ENCODE measurements at regions not wholly inside any gene's neighbourhood (a gene's known extent, or its start where the extent isn't known, plus 50 kb on each side); places are given as distances from the start of the nearest gene placed in this dataset.

DNA sequence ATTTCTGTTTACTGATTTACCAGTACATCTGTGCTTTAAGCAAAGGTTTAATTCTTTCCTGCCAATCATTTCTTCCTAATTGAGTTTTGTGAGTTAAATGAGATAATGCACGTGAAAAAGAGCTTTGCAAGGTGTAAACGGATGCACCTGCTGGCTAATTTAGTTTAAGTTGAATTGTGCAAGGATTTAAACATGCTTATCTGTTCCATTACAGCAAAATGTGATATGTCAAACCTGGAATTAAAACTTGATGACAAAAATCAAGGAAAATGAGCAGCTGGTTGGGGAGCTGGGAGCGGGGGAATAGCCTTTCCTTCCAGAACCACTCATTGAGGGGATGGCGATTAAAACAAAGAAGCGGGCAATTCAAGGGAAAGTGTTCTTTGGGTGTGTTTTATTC, 155.0 kb upstream of the CTTNBP2 start:
- no peak for DNase-seq

DNA sequence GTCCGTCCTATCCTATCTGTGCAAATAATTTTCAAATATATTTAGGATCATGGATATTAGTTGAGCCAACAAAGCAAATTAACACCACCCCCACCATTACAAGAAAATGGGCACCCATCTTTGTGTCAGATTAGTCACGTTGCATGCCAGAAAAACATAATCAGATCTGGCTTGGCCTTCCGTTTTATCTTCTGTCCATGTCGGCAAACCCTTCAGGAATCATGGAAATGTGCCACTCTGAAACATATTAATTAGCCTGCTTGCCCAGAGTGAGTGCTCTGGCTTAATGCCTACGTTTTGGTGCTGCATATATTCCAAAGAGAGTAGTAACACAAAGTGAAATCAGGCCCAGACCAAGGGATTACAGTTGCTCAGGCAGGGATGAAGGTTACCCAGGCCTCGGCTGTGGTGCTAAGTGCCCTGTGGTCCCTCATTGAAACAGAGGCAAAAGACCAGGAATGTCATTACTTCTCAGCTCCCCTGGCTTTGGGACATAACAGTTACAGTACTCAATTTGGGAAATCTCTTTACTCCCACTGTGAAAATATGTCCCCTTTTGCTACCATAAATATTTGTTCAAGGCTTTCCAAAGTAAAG, 154.0 kb upstream of the LSM8 start:
- DNase-seq, result peak; percentile 67

DNA sequence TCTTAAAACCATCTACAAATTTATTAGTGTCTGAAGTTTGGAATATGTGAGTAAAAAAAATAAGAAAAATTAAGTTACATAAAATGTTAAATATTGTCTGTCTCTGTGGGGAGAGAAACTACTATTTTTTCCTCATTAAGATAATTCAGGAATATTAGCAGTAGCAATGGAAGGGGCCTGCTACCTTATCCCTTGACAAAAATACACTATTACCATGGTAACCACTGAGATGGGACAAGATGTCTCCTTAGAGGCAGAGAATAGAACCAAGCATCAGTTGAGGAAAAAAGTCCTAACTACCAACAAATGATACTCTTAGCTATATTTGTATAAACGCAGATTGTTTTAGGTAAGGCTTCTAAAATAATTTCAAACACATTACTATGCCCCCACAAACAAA, 150.7 kb upstream of the LSM8 start:
- DNase-seq, result no peak

DNA sequence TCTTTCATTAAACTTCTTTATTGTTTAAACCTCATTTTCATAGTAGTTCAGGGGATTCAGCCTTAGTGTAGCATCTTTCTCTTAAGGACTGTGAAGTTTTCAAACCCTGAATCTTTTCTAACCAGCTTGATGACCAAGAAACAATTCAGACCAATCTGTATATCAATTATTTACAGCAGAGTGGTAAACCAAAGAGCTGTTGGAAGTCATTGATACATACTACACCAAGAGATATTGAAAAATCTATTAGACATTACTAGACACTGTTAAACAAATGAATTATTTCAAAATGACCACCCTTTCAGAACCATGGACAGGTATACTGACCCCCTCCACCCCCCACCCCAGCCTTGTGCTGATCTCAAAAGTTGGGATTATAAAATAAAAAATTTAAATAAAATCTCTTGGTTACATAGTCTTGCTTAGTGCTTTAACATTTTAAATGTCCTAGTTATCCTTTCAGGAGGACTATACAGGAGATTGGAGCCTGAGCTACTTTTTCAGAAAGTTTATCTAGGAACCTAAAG, 143.9 kb upstream of the LSM8 start:
- DNase-seq, result no peak

DNA sequence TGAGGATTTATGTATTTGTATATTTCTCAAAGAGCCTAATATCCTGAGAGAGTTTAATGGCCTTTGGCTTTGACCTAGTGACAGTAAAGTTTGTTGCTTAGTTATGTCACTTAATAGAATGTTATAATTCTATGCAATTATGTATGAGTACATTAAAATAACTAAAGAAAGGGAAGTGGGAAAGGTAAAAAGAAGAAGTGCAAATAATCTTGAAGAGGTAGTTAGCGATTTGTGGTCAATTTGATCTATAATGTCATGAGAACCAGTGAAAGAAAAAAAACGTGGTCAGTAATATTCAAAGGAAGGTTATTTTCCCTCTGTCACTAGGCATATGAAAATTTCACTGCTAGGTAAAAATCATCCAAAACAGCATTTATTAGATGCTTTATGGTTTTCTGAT, 143.4 kb upstream of the LSM8 start:
- no peak for DNase-seq

DNA sequence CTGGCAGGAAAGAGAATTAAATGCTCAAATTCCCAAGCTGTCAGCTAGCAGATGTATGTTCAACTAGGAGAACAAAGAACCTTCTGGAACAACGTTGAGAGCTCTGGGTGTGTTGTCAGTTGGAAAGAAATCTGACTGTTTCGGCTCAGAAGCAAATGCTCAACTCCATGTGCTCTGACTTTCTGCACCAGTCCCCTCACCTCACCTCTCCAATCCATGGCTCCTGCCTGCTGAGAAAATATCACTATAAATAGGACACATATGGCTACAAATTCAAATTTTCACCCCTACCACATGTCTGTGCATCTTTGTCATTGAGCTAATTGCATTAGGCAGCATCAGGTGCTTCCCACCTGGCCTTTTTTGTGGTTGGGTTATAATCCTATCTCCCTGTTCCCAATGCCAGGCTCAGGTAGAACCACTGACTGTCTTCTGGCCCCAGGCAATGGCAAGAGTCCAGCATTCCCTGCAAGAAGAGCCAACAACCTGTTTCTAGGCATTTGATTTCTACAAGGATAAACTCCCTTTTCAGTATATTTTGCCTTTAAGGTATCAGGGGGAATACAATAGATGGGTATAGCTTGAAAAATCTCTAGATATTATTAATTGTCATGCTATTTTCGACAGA, 142.6 kb upstream of the LSM8 start:
- peak; percentile 35 for DNase-seq

DNA sequence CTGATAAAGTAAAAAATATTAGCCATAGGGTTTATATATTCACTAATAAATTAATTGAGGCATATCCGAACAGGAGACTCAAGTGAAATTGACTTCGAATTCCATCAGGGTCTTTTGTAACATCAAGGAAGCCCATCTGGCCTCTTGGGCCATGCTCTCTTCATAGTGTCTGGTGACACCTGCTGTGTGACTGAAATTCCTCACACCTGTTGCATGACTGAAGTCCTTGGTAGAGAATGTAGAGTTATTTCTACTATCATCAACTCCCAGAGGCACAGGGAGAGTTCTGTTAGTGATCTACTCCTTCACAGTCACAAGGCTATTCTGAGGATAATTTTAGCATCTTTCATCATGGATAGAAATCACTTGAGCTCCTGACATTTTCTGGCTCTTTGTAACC, 138.3 kb upstream of the LSM8 start:
- no peak for DNase-seq

DNA sequence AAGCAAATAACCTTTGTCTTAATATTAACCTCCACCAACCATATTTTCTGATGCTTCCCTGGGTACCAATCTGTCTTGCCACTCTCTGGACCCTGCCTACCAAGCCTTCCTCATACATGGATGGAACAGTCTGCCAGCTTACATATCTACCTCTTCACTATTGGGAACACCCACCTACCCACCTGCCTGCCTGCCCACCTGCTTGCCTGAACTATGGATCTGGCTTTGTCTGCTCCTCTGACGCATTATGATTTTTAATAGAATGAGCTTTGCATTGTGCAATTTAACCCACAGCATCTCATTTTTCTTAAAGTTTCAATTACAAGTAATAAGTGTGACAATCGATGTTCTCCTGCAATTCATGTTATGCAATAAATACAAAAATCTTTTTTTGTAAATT, 137.9 kb upstream of the LSM8 start:
- no peak for DNase-seq

DNA sequence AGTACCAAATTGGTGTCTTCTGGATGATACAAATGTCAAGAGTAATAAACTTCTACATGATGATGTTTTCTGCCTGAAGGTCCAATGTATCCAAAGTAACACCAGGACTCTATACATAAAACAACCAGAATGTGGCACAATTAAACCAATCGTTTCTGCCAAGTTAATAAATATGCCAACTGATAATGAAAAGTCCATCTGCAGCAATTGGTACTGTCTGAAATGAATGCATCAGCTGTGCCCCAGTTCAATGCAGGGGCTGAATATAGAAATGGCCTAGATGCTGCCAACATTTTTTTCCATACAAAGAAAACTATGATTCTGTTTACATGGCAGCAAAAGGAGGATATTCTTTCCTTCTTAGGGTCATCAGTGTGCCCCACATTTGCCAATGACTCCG, 137.2 kb upstream of the LSM8 start:
- no peak for DNase-seq

DNA sequence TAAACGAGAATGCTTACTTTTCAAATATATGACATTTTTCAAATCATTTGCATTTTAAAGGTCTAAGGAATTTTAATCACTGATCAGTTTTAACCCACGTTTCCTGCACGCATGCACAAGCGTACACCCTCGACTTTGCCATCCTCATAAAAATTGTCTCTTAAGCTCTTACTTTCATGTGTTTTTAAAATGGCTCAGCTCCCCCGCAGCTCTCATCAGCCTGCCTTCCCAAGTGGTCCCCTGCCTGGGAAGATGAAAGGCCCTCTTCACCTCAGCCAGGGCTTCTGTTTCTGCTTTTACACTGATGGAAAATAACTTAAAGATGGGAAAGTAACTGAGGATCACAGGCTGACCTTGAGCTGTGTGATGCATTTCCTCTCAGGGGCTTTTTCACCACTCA, 131.6 kb upstream of the LSM8 start:
- DNase-seq, result no peak

DNA sequence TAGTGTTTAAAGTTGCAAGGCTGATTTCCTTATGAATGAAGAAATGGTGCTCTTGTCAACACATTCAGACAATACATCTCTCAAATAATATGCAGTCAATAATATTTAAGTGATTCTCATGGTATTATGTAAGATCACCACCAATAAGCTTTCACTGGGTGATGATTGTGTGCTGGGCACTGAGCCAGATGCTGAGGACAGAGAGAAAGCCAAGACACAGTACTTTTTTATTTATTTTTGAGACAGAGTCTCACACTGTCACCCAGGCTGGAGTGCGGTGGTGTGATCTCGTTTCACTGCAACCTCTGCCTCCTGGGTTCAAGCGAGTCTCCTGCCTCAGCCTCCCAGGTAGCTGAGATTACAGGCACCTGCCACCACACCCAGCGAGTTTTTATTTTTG, 130.6 kb upstream of the LSM8 start:
- DNase-seq, result peak; percentile 69

DNA sequence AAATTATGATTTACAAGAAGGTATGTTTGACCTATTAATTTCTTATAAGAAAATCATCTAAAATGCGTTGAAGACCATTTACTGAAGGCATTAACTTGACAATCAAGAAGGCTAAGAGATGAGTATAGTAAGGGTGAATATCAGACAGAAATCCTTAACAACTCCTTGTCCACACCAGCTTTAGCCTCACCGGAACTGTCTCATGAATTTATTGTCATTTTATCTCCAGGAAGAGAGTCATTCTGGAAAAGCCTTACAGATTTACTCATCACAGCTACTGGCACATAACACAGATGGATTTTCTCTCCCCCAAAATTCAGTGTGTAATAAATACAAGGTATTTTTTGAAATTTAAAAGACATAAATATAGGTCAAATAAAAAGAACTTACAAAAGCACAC, 129.4 kb upstream of the LSM8 start:
- no peak for DNase-seq

DNA sequence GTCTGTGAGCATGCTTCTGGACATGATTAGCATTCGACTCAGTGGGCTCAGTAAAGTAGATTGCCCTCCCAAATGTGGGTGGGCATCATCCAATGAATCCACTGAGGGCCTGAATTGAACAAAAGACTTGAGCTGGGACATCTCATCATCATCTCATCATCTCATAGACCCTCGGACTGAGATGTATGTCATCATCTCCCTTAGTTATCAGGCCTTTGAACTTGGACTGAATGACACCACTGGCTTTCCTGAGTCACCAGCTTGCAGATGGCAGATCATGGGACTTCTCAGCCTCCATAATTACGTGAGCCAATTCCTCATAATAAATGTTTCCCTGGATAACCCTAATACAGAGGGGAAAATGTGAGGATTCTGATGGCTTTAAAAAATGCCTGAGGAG, 128.3 kb upstream of the LSM8 start:
- DNase-seq, result no peak

DNA sequence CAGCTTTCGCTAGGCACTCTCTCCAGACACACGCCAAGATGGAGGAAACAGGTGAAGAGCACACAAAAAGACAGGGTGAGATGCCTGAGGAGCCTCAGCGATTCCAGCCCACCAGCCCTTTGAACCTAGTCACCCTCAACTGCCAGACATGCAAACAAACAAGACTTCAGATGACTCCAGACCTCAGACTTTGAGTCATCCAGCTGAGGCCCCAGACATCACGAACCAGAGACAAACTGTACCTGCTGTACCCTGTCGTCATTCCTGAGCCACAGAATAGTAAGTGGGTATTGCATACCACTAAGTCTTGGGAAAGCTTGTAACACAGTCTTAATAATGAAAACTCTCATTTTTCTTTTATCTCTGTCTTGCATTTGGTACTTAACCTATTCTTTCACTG, 126.6 kb upstream of the LSM8 start:
- DNase-seq, result no peak

DNA sequence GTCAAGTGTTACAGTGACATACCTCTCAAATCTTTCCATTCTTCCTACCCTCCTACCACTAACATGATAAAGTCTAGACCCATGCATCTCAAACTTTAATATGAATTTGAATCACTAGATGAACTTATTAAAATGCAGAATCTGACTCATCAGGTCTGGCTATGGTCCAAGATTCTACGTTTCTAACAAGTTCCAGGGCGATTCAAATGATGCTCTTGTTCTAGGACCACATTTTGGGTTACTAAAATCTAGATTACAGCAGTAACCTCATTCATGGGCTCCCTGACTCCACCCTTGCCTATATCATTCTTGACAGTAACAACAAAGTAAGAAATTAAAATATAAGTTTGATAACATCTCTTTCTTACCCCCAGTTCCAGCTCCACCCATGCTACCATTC, 124.8 kb upstream of the LSM8 start:
- no peak for DNase-seq

DNA sequence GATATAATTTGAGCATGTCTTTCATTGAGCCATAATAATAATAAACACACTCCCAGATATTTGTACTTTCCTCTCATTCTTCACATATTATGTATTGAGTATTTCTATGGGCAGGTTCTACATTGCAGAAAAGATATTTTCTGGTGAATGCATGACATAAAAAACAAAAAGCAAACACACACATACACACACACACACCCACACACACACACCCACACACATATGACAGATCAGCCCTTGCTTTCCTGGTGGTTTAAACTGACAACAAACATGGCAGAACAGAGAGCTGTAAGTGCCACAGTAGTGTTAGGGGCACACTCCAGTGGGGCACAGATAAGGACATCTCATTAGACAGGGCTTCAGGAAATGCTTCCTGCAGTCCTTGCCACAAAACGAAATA, 123.3 kb upstream of the LSM8 start:
- DNase-seq, result no peak

DNA sequence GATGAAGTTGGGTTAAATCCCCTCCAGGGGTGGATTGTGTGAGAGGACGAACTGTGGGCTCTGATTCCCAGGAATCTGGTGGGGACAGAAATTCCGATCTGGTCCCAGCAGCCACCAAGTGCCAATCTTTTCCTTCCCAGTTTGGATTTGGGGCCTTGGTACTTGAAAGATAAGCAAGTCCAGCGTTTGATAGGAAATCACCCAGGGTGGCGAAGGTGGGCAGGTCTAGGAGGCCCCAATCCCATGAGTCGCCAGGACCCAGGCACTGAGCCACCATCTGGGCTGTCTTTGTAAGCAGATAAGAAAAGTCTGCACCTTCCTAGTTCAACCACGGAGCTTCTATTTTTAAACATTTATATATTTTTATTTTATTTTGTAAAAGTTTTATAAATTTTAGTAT, 122.6 kb upstream of the LSM8 start:
- DNase-seq, result no peak

DNA sequence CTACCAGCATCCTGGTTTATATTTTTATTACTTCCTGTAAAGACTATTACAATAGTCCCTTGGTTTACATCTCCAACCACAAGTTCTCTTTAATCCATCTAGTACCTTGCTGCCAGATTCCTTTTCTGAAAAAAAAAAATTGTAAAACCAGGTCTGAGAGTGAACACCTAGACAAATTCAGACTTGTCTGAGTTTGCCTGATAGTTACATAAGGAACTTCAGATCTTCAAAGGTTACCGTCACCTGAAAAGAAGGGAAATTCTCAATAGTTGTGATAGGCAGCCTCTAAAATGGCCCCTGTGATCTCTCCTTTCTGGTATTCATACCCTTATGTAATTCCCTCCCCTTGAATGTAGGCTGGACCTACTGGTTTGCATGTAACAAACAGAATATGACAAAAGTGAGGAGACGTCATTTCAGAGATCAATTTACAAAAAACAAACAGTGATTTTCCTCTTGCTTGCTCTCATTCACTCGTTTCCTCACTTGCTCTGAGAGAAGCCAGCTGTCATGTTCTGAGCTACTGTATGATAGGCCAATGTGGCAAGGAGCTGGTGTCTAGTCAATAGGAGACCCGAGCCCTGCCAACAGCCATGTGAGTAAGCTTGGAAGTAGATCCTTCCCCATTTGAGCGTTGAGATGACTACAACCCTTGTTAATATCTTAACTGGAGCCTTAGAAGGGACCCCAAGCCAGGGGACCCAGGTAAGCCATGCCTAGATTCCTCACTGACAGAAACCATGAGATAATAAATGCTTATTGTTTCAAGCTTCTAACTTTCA, 110.9 kb upstream of the LSM8 start:
- DNase-seq, result no peak

DNA sequence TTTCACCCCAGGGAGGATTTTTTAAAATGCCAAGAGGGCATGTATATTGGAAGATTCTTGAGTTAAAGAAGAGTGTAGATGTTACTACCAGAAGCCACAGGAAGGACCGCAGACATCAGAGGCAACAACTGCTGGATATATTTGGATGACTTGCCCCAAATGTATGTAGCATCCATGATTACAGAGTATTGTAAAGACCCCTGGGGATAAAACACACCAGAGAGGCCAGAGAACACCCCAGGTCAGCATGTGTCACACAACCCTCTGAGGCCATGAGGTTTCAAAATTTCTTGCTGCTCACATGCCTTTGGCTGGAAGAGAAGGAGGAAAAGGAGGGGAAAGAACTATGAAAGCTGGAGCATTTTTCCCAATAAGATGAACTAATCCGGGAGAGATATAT, 108.0 kb upstream of the LSM8 start:
- no peak for DNase-seq

DNA sequence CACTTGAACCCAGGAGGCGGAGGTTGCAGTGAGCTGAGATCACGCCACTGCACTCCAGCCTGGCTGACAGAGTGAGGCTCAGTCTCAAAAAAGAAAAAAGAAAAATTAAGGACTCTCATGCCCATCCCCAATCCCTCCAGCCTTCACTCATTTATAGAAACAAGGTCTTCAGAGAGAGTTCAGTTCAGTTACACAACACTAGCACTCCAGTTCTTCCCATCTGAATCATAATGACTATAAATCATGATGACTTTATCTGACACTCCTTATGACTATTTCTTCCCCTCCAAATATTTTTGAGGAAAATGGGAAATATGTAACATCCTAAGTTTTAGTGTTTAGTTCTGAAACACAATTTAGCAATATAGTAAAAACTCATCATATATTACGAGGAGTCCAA, 107.4 kb upstream of the LSM8 start:
- DNase-seq, result no peak

DNA sequence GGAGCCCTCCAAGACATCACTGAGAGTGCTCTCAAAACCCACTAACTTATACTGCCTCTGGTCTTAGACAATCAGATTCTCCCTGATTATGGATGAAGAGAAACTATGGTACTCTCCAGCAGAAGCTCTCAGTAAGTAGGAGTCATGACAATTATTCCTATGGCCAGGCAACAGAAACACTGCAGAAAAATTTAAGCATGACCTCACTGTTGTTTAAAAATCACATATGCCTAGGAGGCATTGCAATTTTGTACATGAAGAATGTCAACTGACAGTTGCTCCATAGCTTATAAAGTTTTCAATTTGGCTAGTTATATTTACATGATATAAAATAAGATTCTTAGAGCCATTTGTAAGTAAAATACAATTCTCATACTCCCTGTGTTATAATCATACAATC, 105.9 kb upstream of the LSM8 start:
- DNase-seq, result no peak

DNA sequence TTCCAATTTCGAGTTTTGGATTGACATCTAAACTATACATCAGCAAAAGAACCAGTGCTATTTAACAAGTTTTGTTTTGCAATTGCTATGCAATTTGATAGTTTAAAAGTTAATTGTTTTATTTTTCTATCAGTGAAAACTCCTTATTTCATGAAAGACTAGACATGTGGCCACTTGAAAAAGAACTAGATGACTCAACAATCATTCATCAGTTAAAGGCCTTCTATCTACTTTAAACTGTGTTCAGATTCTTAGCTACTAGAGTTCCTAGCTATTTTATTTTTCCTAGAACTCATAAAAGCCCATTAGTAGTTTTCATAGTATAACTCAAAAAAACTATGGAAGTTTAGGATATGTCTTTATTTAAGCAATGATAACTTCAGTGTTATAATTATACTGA, 104.6 kb upstream of the LSM8 start:
- no peak for DNase-seq

DNA sequence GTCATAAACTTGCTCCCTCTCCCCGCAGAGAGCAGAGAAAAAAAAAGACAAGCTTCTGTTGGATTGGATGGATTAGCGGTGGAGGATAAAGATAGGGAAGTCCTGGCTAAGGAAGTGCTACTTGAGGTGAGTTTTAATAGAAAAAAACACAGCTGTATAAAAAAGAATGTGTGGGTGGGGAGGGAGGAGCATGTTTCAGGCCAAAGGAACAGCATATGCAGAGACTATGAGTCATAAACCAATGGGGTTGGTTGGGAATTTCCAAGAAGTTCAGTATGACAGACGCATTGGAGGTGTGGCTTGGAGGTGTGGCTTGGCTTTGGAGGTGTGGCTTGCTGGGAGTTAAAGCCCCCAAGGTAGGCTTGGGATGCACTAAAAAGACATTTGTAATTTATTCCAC, 103.0 kb upstream of the LSM8 start:
- DNase-seq, result no peak

DNA sequence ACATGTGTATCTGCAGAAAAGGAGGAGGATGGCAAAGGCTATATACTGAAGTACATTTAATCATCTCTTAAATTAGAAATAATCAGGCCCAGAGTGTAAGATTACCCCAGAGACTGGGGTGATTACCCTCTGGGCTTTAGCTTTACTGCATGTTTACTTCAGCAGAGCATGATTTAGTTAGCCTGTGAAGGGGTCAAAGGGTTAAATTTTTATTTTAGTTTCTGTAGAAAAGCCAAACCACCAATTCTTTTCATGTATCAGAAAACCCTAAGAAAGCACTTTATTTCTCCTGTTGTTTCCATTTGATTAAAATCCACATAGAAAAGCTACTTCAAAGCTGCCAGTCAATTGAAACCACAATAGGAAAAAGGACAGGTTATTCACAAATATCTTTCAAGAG, 101.5 kb upstream of the LSM8 start:
- DNase-seq, result no peak

DNA sequence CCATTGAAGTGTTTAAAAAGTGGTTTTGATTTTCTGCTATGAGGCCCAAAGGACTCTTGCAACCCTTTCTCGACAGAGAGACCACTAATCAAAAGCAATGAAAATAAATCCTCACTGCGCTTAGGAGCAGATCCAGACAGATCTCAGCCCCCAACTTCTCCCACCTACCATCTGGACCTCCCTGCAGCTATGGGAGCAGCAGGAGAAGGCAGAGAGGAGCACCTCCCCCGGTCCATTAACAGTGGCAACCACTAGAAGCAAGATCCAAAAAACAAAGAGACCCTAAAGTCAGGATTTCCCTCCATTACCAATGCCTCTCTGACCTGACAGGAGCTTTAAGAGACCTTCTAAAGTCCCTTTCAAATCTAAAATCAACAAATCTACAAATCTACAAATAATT, 99.0 kb upstream of the LSM8 start:
- no peak for DNase-seq
